MCF 10A (cell line): ENCODE measurements at regions not wholly inside any gene's neighbourhood (a gene's known extent, or its start where the extent isn't known, plus 50 kb on each side); places are given as distances from the start of the nearest gene placed in this dataset.
"Not testable (repeated sequence)": the region's sequence is repeated elsewhere in the genome, so short reads cannot be mapped to it uniquely, and the experiment has no call there.

Experiments used
- BruUV-seq: library from RNA; stranded (reverse); fragments of 400-500 nt; replicated peaks from 2 replicates; lab custom pipeline; 2021; lab: Mats Ljungman, UMichigan
- CTCF ChIA-PET: fragments of 300-600 bp; sonication (Branson Sonifier 250); formaldehyde crosslinking; extraction: SDS; loops from one replicate; lab custom pipeline; 2021; ENCODE audit warnings: antibody characterized with exemption, inconsistent platforms; lab: Yijun Ruan, JAX
- POLR2A ChIA-PET: fragments of 300-600, 350-650 bp; sonication (Branson Sonifier 250); formaldehyde crosslinking; extraction: SDS; loops from one replicate; lab custom pipeline; 2020; ENCODE audit warnings: antibody characterized with exemption, inconsistent platforms; lab: Yijun Ruan, JAX
- DNase-seq: peaks from one replicate; pipeline ENCODE4 v3.0.0-alpha.2; 2018; ENCODE audit not compliant: unreplicated experiment
- H3K27ac Mint-ChIP-seq: one replicate; pipeline ENCODE4 v1.8.0; 2022; ENCODE audit warnings: mild to moderate bottlenecking, low read depth, mixed read lengths; ENCODE audit not compliant: unreplicated experiment
- H3K27me3 Mint-ChIP-seq: one replicate; pipeline ENCODE4 v1.8.0; 2022; ENCODE audit warnings: mixed read lengths; ENCODE audit not compliant: insufficient read depth, unreplicated experiment
- H3K36me3 Mint-ChIP-seq: one replicate; pipeline ENCODE4 v1.8.0; 2022; ENCODE audit warnings: mild to moderate bottlenecking, moderate library complexity, mixed read lengths; ENCODE audit not compliant: insufficient read depth, unreplicated experiment
- H3K4me1 Mint-ChIP-seq: one replicate; pipeline ENCODE4 v1.8.0; 2022; ENCODE audit warnings: mixed read lengths; ENCODE audit not compliant: insufficient read depth, unreplicated experiment
- H3K4me3 Mint-ChIP-seq: one replicate; pipeline ENCODE4 v1.8.0; 2022; ENCODE audit warnings: mild to moderate bottlenecking, moderate library complexity, mixed read lengths; ENCODE audit not compliant: unreplicated experiment
- H3K9me3 Mint-ChIP-seq: one replicate; pipeline ENCODE4 v1.8.0; 2022; ENCODE audit warnings: mixed read lengths; ENCODE audit not compliant: unreplicated experiment
- CTCF ChIP-seq: fragments of 200-600 bp; IDR thresholded peaks from one replicate; pipeline ENCODE4 v1.8.0; 2022; ENCODE audit warnings: antibody characterized with exemption, mild to moderate bottlenecking; ENCODE audit not compliant: unreplicated experiment
- intact Hi-C: fragments of 100-400 bp; cut with micrococcal nuclease; formaldehyde crosslinking; loops from 2 replicates; pipeline ENCODE4 v1.14.1; 2022

- ChIA-PET POLR2A (no interaction called here), CTCF (no interaction called here)
- Mint-ChIP-seq H3K9me3 (no peaks in the 10 kb centered on the region), H3K4me3 (no peak overlapping the region), H3K27me3 (no peaks in the 10 kb centered on the region), H3K36me3 (no peaks in the 10 kb centered on the region), H3K4me1 (peaks cover 8% of the 10 kb centered on the region), H3K27ac (no peak overlapping the region)
- BruUV-seq, result no TSS peak
- intact Hi-C loops, result no loop called here
- DNase-seq, result peak; percentile 8
- no peak for TF ChIP-seq CTCF
Observed at GRCh38 chr5:15365070-15365469, 134.9 kb upstream of the FBXL7 start.

GRCh38 chr5:15363601-15364000, 136.4 kb upstream of the FBXL7 start:
- Mint-ChIP-seq H3K36me3 (no peaks in the 10 kb centered on the region), H3K27me3 (peaks cover 8% of the 10 kb centered on the region), H3K4me3 (no peak overlapping the region), H3K9me3 (no peaks in the 10 kb centered on the region), H3K27ac (no peak overlapping the region), H3K4me1 (peaks cover 8% of the 10 kb centered on the region)
- POLR2A ChIA-PET, result interaction anchor here (0.7 kb wide), 1 partner anchor 12 kb away, joined by 3 read pairs; no protein-coding TSS in a partner anchor
- no peak for TF ChIP-seq CTCF
- no TSS peak for BruUV-seq
- intact Hi-C loops, result no loop called here
- no peak for DNase-seq
- CTCF ChIA-PET, result interaction anchor here (0.6 to 1.4 kb wide), 2 partner anchors 14 to 141 kb away, joined by 3 to 6 read pairs; no protein-coding TSS in a partner anchor

GRCh38 chr5:15357092-15357453, 142.9 kb upstream of the FBXL7 start:
- H3K36me3 Mint-ChIP-seq, CTCF ChIA-PET, H3K27ac Mint-ChIP-seq, BruUV-seq, H3K4me1 Mint-ChIP-seq, POLR2A ChIA-PET, intact Hi-C loops, H3K27me3 Mint-ChIP-seq, H3K9me3 Mint-ChIP-seq, DNase-seq, H3K4me3 Mint-ChIP-seq: not testable (repeated sequence)

GRCh38 chr5:15356308-15357091, 143.5 kb upstream of the FBXL7 start:
- DNase-seq, POLR2A ChIA-PET: not testable (repeated sequence)
- CTCF ChIA-PET, result interaction anchor here (0.7 kb wide), 1 partner anchor 191 kb away, joined by 3 read pairs; no protein-coding TSS in a partner anchor

GRCh38 chr5:15354021-15354420, 146.0 kb upstream of the FBXL7 start:
- no peak for TF ChIP-seq CTCF
- ChIA-PET CTCF (interaction anchor here (0.7 to 1.1 kb wide), 2 partner anchors 13 to 1483 kb away, joined by 3 read pairs; no protein-coding TSS in a partner anchor), POLR2A (no interaction called here)
- no TSS peak for BruUV-seq
- Mint-ChIP-seq H3K36me3 (no peaks in the 10 kb centered on the region), H3K27ac (no peak overlapping the region), H3K4me1 (no peaks in the 10 kb centered on the region), H3K27me3 (peaks cover 6% of the 10 kb centered on the region), H3K4me3 (no peak overlapping the region), H3K9me3 (no peaks in the 10 kb centered on the region)
- no peak for DNase-seq
- intact Hi-C loops, result no loop called here

More at GRCh38 chr5:15356308-15357091, 143.5 kb upstream of the FBXL7 start:
- H3K4me3 Mint-ChIP-seq, H3K27me3 Mint-ChIP-seq, intact Hi-C loops, H3K9me3 Mint-ChIP-seq, BruUV-seq, H3K27ac Mint-ChIP-seq, H3K4me1 Mint-ChIP-seq, H3K36me3 Mint-ChIP-seq: not testable (repeated sequence)
